Stomach (tissue), 4 donors: ENCODE measurements at regions not wholly inside any gene's neighbourhood (a gene's known extent, or its start where the extent isn't known, plus 50 kb on each side); places are given as distances from the start of the nearest gene placed in this dataset.

ENCODE experiments used
- EP300 ChIP-seq: sonication (generic); formaldehyde crosslinking; IDR thresholded peaks from one replicate; pipeline ENCODE4 v1.6.1; 2017; ENCODE audit warnings: antibody characterized with exemption
- POLR2A ChIP-seq, 4 donors: fragments of 450-650 bp; IDR thresholded peaks; one replicate each; pipeline ENCODE4 v1.6.1; 2016; ENCODE audit warnings: antibody characterized with exemption in 4 of 4, control low read depth in 2 of 4, mild to moderate bottlenecking in 1 of 4, moderate library complexity in 1 of 4
- POLR2AphosphoS5 ChIP-seq, 3 donors: sonication (generic); formaldehyde crosslinking; IDR thresholded peaks; one replicate each; pipeline ENCODE4 v1.6.1; 2016; ENCODE audit warnings: antibody characterized with exemption in 3 of 3
- TF ChIP-seq, protein P1 (sequence below), 7 experiments: fragments of 450-650 bp in 4 of 7; fragments of 200-600 bp in 3 of 7; sonication (generic) in 3 of 7; IDR thresholded peaks; one replicate each; pipeline ENCODE4 v1.5.1; 2016 to 2019; ENCODE audit warnings: antibody characterized with exemption in 7 of 7, control low read depth in 2 of 7, mild to moderate bottlenecking in 1 of 7

DNA sequence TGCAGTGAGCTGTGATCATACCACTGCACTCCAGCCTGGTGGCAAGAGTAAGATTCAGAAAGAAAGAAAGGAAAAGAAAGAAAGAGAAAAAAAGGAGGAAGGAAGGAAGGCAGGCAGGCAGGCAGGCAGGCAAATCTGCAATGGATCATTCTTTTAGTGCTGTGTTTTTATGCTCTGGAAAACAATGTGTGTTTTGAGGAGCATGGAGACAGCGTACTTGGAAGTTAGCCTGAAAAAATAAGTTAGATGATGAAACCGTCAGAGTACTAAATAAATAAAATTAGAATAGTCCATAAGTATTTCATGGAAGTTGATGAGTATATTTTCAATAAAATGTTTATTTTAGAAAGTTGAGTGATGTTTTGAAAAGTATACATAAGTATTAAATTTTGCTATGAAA, 366.4 kb upstream of the CDH20 start:
- TF ChIP-seq POLR2A (IDR thresholded peaks at IDR 0.05) = no peak
- no peak for TF ChIP-seq POLR2AphosphoS5 (IDR thresholded peaks at IDR 0.05)
- TF ChIP-seq, protein P1, sequence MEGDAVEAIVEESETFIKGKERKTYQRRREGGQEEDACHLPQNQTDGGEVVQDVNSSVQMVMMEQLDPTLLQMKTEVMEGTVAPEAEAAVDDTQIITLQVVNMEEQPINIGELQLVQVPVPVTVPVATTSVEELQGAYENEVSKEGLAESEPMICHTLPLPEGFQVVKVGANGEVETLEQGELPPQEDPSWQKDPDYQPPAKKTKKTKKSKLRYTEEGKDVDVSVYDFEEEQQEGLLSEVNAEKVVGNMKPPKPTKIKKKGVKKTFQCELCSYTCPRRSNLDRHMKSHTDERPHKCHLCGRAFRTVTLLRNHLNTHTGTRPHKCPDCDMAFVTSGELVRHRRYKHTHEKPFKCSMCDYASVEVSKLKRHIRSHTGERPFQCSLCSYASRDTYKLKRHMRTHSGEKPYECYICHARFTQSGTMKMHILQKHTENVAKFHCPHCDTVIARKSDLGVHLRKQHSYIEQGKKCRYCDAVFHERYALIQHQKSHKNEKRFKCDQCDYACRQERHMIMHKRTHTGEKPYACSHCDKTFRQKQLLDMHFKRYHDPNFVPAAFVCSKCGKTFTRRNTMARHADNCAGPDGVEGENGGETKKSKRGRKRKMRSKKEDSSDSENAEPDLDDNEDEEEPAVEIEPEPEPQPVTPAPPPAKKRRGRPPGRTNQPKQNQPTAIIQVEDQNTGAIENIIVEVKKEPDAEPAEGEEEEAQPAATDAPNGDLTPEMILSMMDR (IDR thresholded peaks at IDR 0.05) = no peak
- TF ChIP-seq EP300 = no peak
